HepG2 (cell line): ENCODE measurements at regions not wholly inside any gene's neighbourhood (a gene's known extent, or its start where the extent isn't known, plus 50 kb on each side); places are given as distances from the start of the nearest gene placed in this dataset.

Experiments
- BHLHE40 ChIP-seq: IDR thresholded peaks from 2 replicates; pipeline ENCODE4 v1.6.1; 2011; ENCODE audit warnings: low read length, improper control_type of control experiment
- CTCF ChIP-seq: sonication (generic); formaldehyde crosslinking; IDR thresholded peaks from 2 replicates; pipeline ENCODE4 v1.5.0; 2020; ENCODE audit warnings: mild to moderate bottlenecking, missing genetic modification reagents, moderate library complexity
- GMEB1 ChIP-seq: sonication (generic); formaldehyde crosslinking; IDR thresholded peaks from 2 replicates; pipeline ENCODE4 v1.5.1; 2020; ENCODE audit warnings: missing genetic modification reagents, mild to moderate bottlenecking, borderline replicate concordance
- HMG20A ChIP-seq: IDR thresholded peaks from 2 replicates; pipeline ENCODE4 v1.6.1; 2016; ENCODE audit warnings: borderline replicate concordance
- KDM5B ChIP-seq: sonication (generic); formaldehyde crosslinking; IDR thresholded peaks from 2 replicates; pipeline ENCODE4 v1.4.0; 2020; ENCODE audit warnings: missing genetic modification reagents, mild to moderate bottlenecking, borderline replicate concordance
- PHF8 ChIP-seq: sonication (generic); formaldehyde crosslinking; IDR thresholded peaks from 2 replicates; pipeline ENCODE4 v1.5.0; 2020; ENCODE audit warnings: missing genetic modification reagents
- ZBTB43 ChIP-seq: sonication (generic); formaldehyde crosslinking; conservative IDR thresholded peaks from 2 replicates; pipeline ENCODE4 v1.4.0; 2020; ENCODE audit warnings: missing genetic modification reagents
- ZNF616 ChIP-seq: sonication (generic); formaldehyde crosslinking; IDR thresholded peaks from 2 replicates; pipeline ENCODE4 v1.5.0; 2020; ENCODE audit warnings: low read depth, mild to moderate bottlenecking, missing genetic modification reagents

- TF ChIP-seq PHF8 (CRISPR knock-in tag) = no peak
- TF ChIP-seq CTCF (CRISPR knock-in tag) = no peak
- TF ChIP-seq HMG20A (CRISPR knock-in tag) = no peak
- no peak for TF ChIP-seq GMEB1
- no peak for TF ChIP-seq BHLHE40
- TF ChIP-seq KDM5B (CRISPR knock-in tag) = no peak
- TF ChIP-seq ZBTB43 = no peak
- TF ChIP-seq ZNF616 (CRISPR knock-in tag) = no peak
These were observed 568.2 kb upstream of the CCDC54 start for GRCh38 chr3:106809041-106809440.
